Stimulated activated CD4-positive, alpha-beta T cell treated with anti-CD3 and anti-CD28 coated beads, Interleukin-4, amount 100 ng/mL, for 4 hours (primary cell): ENCODE measurements at regions not wholly inside any gene's neighbourhood (a gene's known extent, or its start where the extent isn't known, plus 50 kb on each side); places are given as distances from the start of the nearest gene placed in this dataset.
"Not testable (repeated sequence)": the region's sequence is repeated elsewhere in the genome, so short reads cannot be mapped to it uniquely, and the experiment has no call there.

Experiments
- DNase-seq, 2 experiments: peaks; one replicate each; pipeline ENCODE4 v3.0.0-alpha.2; 2020

DNA sequence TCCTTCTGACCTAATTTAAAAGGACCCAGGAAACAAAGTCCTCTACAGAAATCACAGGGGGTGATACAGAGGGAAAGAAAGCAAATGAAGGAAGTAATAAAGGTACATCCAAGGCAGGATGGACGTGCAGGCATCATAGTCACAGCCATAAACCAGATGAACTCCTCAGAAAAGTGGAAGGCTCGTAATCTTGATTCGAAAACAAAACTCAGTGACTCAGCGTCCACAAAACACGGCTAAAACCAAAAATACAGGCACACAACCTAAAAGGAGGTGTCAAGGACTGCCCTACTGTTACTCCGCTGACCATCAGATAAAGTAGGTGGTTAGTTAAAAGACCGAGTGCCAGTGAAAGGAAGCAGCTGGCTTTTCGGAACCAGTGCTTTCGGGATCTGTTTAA lies 81.5 kb downstream of the TRIM69 start:
- DNase-seq, result not testable (repeated sequence)

DNA sequence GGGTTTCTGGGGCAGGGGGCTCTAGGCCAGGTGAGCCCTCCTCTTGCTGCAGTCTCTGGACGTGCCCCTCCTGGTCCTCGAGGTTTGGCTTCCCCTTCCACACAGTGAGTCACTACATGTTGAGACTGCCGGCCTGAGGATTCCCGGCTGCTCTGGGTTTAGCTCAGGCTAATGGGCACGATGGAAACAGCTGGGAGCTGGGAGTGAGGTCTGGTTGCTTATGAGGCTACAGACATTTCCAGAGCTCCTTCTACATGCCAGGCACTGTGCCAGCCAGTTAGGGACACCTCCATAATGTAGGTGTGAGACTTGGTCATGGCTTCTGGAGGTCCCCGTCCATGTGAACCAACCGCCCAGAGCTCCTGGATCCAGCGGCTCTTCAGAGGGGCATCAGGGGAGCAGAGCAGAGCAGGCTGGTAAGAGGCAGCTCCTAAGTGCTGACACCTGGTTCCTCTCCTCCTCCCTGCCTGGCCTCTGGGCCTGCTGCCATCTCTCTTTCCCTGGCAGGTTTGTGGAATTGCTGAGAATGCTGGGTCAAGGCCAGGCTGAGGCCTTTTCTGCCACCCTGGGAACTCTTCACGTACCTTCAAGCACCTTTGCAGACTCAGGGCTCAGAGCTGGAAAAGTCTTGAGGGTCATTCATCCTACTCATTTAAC lies 83.1 kb downstream of the TRIM69 start:
- not testable (repeated sequence) for DNase-seq

DNA sequence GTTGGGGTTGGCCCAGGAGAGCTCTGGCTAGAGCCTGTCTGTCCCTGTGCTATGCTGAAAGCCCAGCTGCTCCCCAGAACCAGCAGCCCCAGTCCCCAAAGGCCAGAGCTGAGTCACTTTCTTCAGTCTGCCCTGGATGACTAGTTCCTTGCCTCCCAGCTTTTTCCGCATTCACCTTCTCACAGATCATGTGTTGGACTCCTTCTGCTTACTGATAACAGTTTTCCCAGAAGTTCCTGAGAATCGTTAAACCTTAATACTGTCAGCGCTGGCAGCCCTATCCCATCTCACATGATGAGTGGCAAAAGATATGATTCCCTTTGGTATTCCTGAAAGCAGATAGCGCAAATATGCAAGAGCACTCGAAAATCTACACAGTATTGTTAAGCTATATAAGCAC lies 84.2 kb downstream of the TRIM69 start:
- DNase-seq, result not testable (repeated sequence)

DNA sequence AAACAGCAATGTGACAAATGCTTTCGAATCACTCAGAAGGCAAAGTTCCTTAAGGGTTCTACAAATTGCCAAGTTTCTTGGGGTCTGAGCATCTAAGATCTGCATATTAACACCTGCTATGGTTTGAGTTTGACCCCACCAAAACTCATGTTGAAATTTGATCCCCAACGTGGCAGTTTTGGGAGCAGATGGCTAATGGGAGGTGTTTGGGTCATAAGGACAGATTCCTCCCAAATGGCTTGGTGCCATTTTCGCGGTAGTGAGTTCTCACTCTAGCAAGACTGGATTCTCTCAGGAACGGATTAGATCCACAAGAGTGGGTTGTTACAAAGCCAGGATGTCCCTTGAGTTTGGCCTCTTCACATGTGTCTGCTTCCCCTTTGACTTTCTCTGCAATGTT lies 84.6 kb downstream of the TRIM69 start:
- DNase-seq, result not testable (repeated sequence)

DNA sequence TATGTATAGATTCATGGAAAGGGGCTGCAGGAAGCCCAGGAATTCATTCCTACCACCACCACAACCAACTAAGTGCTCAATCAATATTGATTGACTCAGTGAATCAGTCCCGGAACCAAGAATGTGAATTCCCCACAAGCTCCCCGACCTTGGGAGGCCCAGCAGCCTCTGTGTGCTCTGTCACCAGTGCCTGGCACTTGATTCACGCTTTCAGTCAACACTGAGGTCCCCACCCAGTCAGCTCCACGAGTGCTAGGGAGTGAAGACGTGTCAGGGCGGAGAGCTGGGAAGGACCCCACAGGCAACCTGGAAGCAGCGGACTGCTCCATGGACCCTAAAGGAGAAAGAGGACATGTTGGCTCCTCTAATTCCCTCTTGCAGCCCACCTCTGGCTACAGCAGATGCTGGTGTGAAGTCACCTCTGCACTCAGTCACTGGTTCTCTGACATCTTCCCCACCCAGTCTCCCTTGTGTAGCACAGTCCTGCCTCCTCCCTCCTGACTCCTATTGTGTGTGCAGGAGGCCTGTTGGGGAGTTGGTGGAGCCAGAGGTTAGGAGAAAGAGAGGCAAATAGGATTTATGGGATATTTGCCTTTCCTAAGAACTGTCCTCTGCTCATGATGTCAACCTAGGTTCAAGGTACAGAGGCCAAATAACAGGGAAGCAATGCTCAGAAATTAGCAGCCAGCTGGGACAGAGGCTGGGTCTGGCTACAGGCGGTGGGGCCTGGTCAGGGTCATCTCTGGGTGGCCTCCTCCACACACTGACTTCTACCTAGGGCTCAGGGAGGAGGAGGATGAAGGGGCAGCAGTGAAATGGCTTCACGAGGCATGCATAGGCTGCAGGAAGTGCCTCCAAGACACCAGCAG lies 88.2 kb downstream of the TRIM69 start:
- not testable (repeated sequence) for DNase-seq

DNA sequence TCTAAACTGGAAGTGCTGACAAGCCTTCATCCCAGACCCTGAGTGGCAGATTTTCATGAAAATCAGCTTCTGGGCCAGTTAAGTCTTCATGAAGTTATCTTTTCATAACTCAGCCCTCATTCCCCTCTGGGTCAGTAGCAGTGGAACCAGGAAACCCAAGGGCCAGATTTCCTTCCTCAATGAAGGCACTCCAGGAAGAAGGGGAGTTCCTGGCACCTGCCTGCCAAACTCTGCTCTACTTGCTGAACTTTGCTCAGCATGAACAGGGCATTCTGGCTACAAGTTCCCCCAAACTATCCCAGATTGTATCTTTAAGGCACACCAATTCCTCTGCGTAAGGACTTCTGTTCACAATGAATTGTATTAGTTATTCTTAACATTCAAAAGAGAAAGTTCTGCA lies 90.3 kb downstream of the TRIM69 start:
- DNase-seq, result not testable (repeated sequence)

DNA sequence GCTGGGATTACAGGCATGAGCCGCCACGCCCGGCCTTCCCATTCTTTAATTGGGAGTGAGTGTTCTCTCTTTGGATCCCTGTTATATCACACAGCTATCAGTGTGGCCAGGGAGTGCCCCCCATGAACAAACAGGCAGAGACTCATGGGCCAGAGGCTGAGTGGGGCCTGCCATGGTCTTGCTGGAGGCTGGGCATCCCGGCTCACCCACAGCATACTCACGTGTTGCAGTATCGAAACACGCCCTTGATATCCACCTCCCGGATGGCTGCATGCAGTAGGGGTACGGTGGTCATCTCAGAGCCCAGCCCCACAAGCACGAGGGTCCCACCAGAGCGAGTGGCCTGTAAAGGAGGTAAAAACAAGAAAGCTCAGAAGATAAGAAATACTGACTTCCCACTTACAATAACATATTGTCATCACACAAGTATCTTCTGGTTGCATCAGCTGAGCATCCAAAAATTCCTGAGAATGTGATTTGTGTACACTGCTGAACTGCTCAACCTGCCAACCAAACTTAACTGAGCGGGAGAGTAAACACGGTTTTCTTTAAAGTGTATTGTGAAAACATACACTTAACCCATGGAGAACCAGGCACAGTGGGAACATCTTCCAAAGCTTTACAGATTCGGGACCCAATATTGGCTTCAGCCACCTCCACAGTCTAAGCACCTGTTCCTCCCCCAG lies 92.0 kb downstream of the TRIM69 start:
- not testable (repeated sequence) for DNase-seq

DNA sequence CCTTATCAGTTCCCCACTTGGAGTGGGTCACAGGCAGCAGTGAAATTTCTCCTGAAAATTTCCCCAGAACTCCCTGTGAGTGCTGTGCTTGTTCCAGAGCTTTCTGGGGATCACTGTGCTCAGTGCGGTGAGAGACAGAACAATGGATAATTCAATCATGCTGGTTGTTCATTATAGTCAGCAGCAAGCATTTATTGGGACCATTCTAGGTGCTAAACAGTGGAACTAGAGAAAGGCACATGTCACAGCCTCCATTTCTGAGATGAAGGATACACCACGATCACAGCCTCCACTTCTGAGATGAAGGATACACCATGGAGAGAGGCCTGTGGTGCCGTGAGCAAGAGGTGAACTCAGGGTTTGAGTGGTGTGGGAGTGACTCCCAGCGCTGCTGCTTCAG lies 92.8 kb downstream of the TRIM69 start:
- not testable (repeated sequence) for DNase-seq

DNA sequence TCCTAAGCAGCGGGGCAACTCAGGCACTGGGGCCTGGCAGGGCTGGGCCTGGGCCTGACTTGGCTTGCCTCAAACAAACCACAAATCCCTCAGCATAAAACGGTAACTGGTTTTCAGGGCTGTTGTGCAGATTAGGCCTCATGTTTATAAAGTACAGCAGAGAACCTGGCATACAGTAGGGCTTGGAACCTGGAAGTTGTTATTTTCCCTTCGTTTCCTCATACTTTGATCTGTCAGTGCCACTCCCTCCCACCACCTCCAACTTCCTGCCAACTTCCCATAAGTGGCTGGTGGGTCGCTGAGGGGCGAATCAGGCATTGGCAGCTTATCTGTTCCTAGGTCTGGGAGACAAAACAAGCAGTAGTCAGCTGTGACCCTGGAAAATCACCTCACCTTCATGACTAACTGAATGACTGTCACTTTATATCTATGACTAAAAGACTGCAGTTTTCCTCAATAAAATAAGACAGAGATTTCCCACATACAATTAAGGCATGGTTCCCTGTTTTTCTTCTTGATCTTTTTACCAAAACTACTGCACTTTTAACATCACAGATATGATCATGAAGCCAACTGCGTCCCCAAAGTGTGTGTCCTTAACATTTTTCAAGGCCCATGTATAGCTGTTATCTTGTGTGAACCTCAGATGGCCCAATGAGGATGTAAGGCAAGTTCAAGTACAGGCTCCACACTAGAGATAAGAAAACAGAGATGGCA lies 94.5 kb downstream of the TRIM69 start:
- not testable (repeated sequence) for DNase-seq

DNA sequence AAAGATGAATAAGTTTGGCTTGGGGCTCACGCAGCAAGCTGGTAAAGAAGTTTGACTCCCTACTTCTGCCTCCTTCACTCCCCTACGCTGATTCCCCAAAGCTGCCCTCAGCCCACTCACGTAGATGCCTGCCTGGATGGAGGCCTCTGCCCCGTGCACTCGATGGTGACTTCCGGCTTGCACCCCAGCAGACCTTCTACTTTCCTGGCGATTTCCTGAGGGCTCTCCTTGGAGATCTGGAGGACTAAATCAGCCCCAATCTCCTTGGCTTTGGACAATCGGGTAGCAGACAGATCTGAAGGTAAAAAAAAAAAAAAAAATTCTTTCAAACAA lies 95.0 kb downstream of the TRIM69 start:
- DNase-seq, result not testable (repeated sequence)

DNA sequence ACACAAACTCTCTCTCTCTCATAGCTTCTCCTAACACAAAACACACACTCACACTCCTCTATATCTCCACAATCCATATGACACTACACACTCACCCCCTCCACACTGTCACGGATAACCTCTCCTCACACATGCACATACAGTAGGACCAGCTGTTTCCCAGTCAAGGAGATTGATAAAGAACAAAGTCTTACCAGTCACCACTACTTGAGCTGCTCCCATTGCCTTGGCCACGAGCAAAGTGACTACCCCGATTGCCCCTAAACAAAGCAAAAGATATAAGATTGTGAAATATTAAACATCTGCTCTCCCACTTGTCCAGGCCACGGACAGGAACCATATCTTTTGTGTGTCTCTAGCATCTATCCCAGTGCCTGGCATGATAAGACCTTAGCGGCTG lies 95.8 kb downstream of the TRIM69 start:
- not testable (repeated sequence) for DNase-seq

DNA sequence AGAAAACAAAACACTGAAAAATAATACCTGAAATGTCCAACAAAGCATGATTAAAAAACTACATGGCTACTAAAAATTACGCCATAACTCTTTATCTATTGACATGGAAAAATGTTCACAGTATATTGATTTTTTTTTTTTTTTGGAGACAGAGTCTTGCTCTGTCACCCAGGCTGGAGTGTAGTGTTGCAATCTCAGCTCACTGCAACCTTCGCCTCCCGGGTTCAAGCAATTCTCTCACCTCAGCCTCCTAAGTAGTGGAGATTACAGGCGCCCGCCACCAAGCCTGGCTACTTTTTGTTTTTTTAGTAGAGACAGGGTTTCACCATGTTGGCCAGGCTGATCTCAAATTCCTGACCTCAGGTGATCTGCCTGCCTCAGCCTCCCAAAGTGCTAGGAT lies 96.8 kb downstream of the TRIM69 start:
- not testable (repeated sequence) for DNase-seq

DNA sequence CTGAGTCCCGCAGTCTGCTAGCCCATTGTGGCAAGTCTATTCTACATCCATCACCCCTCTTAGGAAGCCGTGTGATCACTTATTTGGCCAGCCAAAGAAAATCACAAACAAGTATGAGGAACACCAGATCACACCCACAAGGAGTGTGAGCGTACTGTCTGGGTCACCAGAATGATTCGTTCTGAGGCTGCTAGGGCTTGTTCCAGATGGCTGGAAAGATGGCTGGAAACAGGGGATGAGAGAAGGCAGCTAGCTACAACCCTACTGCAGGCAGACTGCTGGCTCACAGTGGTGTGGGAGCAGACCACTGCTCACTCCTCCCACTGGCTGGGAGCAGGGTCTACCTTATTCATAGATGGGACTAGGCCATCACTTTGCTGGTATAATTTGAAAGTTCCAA lies 97.4 kb downstream of the TRIM69 start:
- not testable (repeated sequence) for DNase-seq

DNA sequence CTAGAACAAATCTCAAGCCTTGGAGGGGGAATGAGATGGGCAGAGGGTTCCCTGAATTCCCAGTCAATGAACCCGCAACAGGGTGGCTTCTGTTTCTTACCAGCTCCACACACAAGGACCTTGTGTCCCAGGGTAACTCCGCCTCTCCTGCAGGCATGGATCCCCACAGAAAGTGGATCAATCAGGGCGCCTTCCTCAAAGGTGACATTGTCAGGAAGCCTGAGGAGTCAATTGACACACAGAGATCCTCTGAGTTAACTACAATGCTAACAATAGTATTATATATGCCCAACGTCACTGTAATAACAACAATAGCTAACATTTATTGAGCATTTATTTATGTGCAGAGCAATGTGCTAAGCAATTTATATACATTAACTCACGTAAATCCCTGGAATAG lies 98.8 kb downstream of the TRIM69 start:
- not testable (repeated sequence) for DNase-seq

DNA sequence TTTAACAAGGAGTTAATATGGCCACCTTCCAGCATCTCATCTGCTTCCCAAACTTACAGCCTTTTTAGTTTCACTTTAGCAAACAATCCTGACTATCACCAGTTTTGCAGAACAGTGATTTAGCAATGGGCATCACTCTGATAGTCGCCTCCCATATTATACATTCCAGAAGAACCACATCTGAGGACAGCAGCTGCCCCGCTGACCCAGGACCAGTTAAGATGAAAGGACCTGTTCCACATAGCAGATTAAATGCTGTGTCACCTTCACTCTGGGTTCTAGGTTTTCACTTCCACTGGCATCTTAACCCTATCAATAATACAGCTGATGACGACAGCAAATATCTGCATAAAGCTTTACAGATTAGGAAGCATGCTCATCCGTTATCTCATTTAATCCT lies 99.8 kb downstream of the TRIM69 start:
- no peak for DNase-seq

DNA sequence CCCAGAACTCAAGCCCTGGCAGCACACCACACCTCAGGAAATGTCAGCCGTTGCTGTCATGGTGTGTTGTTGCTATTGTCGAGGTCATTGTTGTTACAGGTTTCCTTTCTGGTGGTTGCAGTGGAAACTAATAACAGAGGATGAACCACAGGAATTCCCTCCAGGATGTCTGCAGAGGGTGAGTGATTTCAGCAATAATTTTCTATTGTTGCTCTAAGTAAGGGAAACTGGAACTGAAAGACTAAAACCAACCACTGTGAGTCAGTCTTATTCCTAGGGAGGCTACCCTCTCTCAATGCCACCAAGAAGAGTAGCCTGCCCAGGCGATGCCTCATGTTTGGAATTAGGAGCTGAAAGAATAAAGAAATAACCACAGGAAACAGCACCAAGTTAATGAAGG lies 102.6 kb downstream of the TRIM69 start:
- DNase-seq, result not testable (repeated sequence)

DNA sequence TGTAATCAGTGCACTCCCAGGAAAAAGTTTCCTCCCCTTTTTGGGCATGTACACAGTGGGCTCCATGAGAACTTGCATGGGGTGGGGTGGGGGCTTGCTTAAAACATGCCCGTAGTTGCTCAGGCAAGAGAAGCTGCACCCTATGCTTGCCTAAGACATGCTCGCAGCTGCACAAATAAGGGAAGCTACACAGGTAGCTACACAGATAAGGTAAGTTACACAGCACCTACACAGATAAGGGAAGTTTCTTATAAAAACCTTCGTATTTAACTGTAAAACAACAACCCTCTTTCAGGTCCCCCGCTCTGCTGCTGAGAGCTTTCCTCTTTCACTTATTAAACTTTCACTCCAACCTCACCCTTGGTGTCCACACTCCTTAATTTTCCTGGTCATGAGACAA lies 105.4 kb downstream of the TRIM69 start:
- not testable (repeated sequence) for DNase-seq

DNA sequence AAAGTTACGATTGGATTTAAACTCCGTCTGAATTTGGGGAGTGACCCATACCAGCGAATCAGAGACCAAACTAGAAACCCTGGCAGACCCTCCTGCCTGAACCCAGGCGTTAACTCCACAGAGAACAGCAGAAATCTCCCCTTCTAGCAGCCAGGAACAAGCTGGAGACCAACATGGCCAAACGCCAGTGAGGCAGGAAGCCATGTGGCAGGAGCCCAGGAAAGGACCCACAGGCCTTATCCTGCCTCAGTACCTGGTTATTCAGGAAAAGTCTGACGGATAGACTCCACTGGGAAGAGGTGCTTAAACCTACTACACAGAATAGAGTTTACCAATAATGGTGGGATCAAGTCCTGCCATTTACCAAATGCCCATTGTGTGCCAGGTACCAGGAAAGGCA lies 106.6 kb downstream of the TRIM69 start:
- not testable (repeated sequence) for DNase-seq

DNA sequence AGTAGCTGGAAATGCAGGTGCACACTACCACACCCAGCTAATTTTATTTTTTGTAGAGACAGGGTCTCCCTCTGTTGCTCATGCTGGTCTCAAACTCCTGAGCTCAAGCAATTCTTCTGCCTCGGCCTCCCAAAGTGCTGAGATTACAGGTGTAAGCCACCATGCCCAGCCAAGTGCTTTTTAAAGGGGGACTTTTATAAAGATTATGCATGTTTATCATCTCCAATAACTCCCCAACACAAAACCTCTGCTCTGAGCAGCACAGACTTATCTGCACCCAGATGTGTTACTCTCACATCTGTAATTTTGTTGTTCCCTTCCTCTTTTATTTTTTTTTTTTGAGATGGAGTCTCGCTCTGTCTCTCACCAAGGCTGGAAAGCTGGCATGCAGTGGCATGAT lies 108.6 kb downstream of the TRIM69 start:
- not testable (repeated sequence) for DNase-seq

DNA sequence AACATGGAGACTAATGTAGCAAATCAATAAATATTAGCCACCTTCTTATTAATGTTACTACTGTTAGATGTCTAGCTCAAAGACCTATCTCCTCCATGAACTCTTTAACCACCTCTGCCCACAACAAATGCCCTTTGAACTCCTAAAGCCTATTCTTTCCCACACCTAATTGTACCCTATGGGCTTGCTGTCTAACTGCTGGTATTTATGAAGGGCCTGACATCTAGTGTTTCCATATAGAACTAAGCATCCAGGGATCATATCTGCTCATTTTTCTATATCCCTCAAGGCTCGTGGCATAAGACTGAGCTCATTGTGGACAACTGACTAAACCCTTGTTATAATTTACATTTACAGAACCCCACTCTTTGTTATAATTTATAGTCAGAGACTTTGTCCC lies 109.8 kb downstream of the TRIM69 start:
- DNase-seq, result not testable (repeated sequence)

DNA sequence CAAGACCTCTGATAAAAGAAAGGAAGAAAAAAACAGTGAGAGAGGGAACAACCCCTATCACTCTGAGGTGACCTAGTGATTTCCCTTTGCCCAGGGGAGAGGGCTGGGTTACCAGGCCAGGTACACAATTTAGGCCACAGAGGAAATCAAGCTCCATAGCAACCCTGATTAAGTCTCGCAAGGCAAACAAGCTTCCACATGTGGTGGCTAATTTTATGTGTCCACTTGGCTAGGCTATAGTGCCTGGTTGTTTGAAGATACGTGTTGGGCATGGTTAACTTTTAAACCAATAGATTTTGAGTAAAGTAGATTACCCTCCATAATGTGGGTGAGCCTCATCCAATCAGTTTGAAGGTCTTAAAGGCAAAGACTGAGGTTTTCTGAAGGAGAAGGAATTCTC lies 108.9 kb upstream of the TERB2 start:
- DNase-seq, result not testable (repeated sequence)

DNA sequence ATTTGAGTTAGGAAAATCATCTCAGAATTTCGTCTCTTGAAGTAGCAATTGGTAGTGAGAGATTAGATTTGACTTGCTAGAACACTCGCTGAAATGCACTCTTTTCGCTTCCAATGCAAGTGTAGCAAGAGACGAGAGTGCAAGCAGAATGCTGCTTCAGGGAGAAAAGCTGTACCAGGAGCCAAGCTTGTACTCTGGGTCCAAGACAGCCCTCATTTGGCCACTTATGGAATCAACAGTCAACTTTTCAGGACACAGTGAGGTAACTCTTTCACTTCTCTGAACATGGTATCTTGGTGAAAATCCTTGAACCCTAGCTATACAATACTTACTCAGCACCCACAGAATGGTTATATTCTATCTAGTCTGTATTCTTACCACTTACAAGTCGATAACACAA lies 107.6 kb upstream of the TERB2 start:
- not testable (repeated sequence) for DNase-seq
